ENCODE measurements at regions not wholly inside any gene's neighbourhood (a gene's known extent, or its start where the extent isn't known, plus 50 kb on each side); places are given as distances from the start of the nearest gene placed in this dataset.

DNA sequence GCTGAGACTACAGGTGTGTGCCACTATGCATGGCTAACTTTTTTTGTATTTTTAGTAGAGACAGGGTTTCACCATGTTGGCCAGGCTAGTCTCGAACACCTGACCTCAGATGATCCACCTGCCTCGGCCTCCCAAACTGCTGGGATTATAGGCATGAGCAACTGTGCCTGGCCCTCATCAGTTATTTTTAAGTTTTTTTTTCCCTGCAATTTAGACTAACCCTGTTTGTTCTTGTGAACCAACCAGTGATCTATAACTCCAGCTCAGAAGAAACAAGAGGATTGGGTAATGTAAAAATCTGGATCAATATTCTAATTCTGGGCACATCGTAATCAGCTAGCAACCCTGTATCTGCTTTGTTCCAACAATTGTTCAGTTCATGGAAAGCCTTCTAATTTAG, 155.7 kb downstream of the NXNL2 start:
- no peak overlapping the region for H3K27ac ChIP-seq
- DNase-seq (ENCODE audit: low read depth, low spot score) = no peak

DNA sequence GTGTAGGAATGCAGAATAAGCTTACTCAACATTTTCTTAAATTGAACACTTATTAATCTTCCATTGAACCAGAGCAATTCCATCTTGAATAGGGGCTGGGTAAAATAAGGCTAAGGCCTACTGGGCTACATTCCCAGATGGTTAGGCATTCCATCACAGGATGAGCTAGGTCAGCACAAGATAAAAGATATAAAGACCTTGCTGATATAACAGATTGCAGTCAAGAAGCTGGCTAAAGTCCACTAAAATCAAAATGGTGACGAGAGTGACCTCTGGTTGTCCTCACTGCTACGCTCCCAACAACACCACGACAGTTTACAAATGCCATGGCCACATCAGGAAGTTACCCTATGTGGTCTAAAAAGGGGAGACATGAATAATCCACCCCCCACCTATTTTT, 156.1 kb downstream of the NXNL2 start:
- DNase-seq (ENCODE audit: low read depth, low spot score) = no peak

DNA sequence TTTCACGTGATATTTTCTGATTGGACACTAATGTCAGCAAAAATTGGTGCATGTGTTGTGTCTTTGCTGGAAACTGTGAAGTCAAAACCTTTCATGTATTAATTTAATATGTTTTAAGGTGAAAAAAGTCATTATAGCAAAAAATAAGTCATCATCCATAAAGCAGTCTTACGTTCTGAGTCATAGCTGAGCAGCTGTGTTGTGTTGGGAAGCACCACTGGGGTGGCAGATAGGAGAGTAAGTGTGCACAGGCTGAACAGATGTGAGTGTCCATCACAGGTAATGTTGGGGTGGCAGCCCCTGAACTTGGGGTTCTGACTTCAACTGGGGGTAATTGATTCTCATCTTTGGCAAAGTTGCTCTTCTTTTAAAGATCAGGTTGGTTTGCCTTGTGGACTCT, 156.8 kb downstream of the NXNL2 start:
- DNase-seq (ENCODE audit: low read depth, low spot score) = no peak
- no peak overlapping the region for H3K27ac ChIP-seq

More for the DNA sequence above, 156.1 kb downstream of the NXNL2 start:
- no peak overlapping the region for H3K27ac ChIP-seq

DNA sequence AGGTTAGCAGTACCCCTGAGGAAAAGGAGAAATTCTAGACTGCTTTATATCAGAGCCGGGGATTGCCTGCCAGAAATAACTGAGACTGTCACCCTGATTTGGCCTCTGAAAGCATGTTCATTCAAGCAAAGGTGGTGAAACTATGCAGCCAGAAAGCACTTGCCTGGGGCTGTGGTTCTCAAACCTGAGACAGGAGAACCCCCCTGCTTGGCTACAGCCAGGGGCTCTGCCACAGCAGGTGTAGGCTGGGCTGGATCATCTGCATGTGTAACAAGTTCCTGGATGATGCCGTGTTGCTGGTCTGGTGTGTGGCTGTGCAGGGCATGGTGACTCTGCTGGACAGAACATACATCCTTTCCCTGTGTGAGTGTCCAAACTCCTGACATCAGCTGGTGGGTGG, 157.8 kb downstream of the NXNL2 start:
- no peak overlapping the region for H3K27ac ChIP-seq
- DNase-seq (ENCODE audit: low read depth, low spot score) = peak; percentile 29

DNA sequence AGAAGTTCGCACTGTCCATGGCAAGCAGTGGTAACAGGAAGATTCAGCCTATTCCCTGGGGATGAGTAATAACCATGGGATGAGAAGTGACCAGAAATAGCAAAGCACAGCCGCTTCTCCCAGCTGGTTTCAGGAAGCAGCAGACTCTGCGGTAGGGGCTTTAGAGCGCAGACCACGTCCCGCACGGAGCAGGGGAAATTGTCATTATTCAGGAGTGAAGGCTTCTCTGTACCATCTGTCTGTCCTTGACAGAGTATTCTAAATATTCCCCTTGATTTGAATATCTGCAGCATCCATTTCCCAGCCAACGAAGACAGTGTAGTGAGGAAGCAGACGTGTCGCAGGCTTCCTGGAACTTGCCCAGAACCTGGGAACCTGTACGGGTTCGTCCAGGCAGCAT, 159.6 kb downstream of the NXNL2 start:
- no peak for DNase-seq (ENCODE audit: low read depth, low spot score)
- no peak overlapping the region for H3K27ac ChIP-seq

DNA sequence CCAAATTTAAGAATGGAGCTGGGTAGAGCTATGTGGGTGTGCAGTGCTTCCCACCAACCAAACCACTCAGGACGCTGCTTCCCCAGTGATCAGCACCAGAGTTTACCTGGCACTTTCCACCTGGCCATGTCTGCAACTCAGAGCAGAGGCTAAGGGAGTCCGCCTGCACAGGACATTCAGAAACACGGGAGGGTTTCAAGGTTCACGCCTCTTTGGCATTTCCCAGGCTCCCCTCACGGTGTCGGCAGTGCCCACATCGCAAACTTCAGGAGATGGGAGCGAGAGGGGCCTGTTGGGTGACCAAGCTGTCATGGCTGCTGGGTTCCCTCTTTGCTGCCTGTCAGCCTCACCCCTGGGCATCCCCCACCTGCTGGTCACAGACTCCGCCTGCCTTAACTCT, 161.5 kb downstream of the NXNL2 start:
- no peak for DNase-seq (ENCODE audit: low read depth, low spot score)
- H3K27ac ChIP-seq = no peak overlapping the region

DNA sequence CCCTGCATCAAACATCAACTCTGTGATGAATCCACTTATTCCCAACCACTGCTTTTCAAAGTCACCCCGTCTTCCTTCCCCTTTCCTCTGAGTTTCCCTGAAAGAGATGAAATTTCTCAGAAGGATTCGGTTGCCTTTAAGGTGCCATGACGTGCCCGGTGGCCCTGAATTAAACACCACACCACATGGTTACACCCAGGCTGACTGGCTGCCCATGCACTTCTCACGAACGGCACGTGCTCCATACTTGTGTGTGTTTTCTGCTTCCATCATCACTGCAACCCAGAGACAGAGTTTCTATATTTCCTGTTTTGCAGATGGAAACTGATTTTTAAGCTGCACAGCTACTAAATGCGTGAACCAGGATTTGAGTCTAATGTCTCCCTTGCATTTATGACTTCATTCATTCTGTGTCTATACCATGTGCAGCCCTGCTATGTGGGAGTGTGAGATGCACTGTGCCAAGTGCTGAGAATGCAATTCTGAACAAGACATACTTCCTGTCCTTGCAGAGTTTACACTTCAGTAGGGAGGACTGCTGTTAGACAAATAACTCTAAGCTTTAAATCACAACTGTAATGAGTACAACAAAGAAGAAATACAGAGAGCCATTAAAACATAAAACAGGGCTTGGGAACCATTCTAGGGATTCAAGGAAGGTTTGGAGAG, 162.9 kb downstream of the NXNL2 start:
- no peak for DNase-seq (ENCODE audit: low read depth, low spot score)
- no peak overlapping the region for H3K27ac ChIP-seq

DNA sequence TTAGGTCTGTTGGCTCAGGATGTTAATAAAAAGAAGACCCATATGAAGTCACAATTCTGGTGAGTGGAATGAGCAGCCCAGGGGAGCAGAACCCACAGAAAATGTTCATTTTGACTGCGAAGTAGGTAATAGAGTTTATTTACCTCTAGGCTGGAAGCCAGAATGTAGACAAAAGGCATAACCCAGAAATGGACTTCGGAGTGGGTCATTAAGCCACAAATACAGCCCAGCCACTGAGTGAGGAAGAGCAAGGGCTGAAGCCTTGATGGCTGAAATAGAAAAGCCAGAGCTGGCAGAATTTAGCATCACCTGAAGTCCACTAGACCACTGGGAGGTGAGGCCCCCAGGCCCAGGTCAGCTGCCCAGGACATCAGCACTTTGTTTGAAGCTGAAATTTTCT, 168.0 kb downstream of the NXNL2 start:
- DNase-seq (ENCODE audit: low read depth, low spot score) = no peak
- H3K27ac ChIP-seq = no peak overlapping the region

DNA sequence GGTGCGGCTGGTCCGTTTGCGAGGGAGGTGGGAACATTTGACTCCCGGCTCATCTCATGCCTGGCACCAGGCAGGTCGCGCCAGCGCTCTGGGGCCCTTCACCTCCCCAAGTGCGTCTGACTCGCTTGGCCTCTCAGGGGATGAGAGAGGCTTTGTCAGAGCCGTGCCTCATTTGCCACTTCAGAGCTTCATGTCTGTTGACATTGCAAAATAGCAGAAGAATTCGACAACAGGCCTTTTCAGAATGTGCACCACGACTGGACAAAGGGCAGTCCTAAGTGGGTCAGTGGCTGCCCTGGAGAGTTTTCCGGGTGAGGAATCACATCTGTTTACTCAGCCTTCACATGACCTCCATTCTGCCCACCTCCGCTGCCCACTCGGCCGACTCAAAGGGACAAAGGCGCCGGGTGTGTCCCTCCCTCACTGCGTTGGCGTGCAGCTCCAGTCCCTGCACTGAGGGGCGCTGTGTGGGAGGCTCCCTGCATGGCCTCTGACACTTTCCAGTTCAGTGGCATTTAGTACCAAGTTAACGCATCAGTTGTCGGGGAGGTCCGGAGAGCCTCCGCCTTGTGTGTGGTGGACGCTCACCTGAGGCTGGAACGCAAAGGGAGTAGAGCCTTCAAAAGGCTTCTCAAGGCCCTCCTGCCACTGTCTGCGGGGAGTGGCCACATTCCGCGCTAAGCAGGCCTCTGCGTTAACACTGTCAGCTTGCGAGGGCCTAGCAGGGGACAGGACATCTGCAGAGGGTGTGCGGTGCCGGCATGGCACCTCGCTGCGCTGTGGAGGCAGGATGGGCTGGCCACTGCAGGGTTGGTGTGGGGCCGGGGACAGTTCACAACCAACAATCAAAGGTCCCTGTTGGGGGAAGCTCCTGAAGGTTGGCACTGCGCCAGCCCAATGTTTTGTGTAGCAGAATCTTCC, 171.5 kb downstream of the NXNL2 start:
- H3K27ac ChIP-seq = no peak overlapping the region
- DNase-seq (ENCODE audit: low read depth, low spot score) = no peak

DNA sequence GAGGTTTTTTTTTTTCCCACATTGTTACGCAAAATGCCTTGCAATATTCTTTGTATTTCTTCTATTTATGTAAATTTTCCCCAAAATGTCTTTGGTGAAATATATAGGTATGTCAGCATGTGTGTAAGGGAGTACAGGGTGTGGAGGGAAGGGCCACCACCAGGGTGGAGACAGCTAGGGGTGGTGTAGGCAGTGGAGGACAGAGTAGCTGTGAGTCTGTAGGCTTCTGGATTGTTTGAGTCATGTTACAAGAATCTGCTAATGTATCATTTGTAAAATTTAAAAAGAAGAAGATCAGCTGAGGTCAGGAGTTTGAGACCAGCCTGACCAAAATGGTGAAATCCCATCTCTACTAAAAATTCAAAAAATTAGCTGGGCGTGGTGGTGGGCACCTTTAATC, 175.5 kb downstream of the NXNL2 start:
- no peak for DNase-seq (ENCODE audit: low read depth, low spot score)
- H3K27ac ChIP-seq = no peak overlapping the region

DNA sequence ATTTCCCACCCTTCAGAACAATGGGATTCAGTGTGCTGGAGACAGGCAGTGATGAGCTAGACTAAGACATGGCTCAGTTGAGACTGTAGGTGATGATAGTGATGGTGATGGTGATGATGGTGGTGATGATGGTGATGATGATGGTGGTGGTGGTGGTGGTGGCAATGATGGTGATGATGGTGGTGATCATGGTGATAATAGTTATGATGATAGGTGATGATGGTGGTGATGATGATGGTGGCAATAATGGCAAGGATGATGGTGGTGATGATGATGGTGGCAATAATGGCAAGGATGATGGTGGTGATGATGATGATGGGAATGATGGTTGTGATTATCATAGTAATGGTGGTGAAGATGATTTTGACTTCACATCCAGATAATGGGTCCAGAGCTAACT, 176.7 kb downstream of the NXNL2 start:
- DNase-seq (ENCODE audit: low read depth, low spot score) = no peak
- no peak overlapping the region for H3K27ac ChIP-seq

DNA sequence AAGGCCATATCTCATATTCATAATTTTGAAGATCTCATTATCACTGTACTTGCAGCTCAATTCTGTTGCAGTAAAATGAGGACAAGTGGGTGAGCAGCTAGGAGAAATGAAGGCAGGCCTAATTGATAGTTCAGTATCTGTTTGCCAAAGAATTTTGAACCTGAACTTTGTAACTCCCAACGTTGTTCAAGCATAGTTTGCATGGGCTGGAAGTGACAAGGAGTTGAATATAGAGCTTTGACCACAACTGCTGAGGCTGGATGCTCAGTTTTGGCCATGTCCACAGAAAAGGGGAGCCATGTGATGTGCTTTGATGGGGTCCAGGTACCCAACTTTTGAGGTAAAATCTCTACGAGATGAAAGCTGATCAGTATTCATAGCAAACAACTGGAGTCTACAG, 177.5 kb downstream of the NXNL2 start:
- H3K27ac ChIP-seq = no peak overlapping the region
- DNase-seq (ENCODE audit: low read depth, low spot score) = no peak

DNA sequence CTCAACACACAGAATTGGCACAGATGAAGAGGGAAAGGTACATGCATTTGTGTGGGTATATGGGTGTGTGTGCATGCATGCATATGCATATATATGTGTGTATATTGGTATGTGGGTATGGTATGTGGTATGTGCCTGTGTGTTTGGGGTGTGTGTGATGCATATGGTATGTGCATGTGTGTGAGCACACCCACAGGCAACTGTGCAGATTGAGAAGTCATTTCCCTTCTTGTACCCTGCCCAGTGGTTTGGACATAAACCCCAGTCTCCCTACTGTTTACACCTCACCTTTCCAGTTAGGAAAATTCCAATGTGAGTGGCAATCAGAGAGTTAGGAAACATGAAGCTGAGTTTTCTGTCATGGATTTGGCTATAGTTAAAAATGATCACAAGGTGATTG, 178.0 kb downstream of the NXNL2 start:
- no peak overlapping the region for H3K27ac ChIP-seq
- no peak for DNase-seq (ENCODE audit: low read depth, low spot score)

DNA sequence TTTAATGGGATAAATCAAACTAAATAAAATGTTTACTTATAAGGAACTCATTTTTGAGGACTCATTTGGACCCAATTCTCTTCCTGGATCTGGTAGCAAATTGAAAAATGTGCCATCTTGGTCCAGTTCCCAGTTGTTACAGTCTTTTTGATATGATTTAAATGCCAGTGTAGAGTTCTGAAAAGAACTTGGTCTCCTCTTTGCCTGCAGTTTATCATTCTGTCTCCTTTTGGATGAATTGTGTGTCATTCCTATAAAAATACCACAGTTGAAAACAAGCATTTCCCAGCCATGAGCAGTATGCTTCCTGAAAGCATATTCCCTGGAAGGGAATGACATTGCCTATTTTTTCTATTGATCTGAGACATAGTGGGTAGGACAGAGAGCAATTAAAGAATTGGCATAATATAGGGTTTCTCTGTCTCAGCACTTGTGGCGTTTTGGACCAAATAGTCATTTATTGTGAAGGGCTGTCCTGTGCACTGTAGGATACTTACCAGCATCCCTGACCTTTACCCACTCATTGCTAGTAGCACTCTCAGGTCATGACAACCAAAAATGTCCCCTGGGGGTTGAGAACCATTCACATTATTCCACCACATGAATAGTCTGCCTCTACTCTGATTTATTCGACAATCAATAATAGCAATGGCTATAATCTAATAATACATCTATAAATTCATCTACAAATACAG, 181.8 kb downstream of the NXNL2 start:
- no peak for DNase-seq (ENCODE audit: low read depth, low spot score)

DNA sequence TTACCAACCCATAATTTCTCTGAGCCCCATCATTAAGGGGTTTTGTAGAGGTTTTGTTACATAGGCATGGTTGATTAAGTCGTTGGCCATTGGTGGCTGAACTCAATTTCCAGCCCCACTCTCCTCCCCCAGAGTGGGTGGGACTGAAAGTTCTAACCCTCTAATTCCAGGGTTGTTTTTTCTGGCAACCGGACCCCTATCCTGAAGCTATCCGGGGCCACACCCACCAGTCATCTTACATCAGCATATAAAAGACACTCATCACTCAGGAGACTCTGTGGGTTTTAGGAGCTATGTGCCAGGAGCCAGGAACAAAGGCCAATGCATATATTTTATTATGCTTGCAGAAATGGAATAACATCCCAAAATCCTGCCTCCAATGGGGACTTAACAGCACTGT, 186.0 kb downstream of the NXNL2 start:
- H3K27ac ChIP-seq = no peak overlapping the region
- no peak for DNase-seq (ENCODE audit: low read depth, low spot score)

More for the DNA sequence above, 181.8 kb downstream of the NXNL2 start:
- H3K27ac ChIP-seq = no peak overlapping the region

DNA sequence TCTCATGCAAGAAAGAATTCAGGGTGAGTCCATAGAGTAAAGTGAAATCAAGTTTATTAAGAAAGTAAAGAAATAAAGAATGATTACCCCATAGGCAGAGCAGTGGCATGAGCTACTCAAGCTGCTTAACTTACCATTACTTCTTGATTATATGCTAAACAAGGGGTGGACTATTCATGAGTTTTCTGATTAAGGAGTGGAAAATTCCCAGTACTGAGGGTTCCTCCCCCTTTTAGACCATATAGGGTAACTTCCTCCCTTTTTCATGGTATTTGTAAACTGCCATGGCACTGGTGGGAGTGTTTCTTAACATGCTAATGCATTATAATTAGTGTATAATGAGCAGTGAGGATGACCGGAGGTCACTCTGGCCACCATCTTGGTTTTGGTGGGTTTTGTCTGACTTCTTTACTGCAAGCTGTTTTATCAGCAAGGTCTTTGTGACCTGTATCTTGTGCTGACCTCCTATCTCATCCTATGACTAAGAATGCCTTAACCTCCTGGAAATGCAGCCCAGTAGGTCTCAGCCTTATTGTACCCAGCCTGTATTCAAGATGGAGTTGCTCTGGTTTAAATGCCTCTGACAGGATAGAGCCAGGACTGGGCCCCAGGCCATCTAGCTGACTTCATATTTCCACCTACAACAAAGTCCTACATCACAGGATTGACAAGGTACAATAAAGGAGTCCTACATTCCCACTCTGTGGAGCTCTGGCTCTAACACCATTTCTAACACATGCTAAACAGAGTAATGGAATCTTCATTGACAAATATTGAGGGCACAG, 186.7 kb downstream of the NXNL2 start:
- no peak for DNase-seq (ENCODE audit: low read depth, low spot score)
- no peak overlapping the region for H3K27ac ChIP-seq

DNA sequence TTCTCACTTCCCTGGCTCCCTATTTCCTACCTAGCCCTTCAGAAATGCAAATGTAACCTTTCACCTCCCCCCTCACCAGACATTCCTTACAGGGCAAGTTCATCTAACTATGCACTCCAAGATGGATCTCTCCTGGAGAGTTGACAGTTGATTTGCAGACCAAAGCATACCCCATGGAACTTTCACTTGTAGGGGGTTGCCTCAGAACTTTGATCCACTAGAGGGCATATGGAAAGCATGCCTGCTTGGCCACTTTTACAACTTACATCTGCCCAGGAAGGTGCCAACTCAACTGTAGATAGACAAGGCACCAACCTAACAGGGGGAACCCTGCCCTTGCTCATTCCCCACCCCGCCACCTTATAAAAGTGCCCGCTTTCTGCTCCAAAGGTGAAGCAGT, 187.8 kb downstream of the NXNL2 start:
- H3K27ac ChIP-seq = no peak overlapping the region
- no peak for DNase-seq (ENCODE audit: low read depth, low spot score)

DNA sequence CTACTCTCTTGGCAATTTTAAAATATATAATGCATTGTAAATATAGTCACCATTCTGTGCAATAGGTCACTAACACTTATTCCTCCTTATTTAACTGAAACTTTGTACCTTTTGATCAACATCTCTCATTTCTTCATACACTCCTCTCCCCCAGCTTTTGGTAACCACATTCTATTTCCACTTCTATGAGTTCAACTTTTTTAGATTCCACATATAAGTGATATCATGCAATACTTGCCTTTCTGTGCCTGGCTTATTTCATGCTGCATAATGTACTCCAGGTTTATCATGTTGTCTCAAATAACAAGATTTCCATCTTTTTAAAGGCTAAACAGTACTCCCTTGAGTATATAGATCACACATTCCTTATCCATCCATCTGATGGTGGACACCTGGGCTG, 188.8 kb downstream of the NXNL2 start:
- no peak for DNase-seq (ENCODE audit: low read depth, low spot score)
- H3K27ac ChIP-seq = no peak overlapping the region

DNA sequence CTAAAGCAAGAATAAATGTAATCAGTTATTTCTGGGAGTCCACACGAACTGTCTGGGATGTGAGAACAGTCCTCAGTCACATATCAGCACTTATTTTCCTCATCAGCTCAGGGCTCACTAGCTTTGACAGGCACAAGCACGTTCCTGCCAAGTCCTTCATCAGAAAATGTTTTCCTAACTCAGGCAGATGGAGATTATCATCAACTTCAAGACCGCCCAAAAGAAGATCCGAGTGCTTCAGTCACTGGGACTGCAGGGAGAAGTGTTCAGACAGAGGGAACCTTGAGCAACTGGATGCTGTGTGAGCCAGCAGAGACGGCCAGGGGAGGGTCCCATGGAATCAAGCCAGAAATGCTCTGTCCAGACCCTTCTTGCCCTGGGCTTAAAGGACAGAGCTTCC, 189.4 kb downstream of the NXNL2 start:
- no peak overlapping the region for H3K27ac ChIP-seq
- no peak for DNase-seq (ENCODE audit: low read depth, low spot score)

DNA sequence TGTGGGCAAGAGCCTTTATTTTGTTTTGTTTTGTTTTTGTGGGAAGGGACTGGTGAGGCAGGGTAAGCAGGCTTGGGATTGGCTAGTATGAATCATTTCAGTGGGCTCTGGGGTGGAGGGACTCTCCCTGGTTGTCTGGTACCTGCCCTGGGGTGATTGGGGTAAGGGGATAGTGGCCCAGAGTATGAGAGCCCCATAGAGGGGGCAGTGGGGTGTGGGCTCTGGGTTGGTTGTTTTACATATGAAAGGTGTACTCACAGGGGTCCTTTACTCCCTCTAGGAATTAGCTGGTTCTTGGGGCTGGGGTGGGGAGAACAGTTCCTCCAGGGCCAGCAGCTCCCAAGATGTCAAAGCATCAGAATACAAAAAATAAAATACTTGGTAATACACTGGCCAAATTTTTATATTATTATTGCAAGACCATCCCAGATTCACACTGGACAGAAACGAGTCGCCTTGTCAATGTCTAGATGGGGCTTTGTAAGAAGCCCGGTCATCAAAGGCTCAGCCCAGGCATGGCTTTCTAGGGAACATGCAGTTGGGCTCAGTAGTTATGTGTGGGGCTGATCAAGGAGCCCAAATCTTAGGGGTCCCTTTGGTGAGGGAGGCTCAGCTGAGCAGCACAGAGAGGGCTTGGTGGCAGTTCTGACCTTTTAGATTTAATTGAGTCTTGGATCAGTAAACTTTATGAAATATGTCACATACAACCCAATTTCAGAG, 190.5 kb downstream of the NXNL2 start:
- no peak for DNase-seq (ENCODE audit: low read depth, low spot score)
- no peak overlapping the region for H3K27ac ChIP-seq

Measured in epithelial cell of prostate (primary cell).